Activated gamma-delta T cell treated with anti-CD3 and anti-CD28 coated beads, Interleukin-2, amount 50 U/mL, for 16 hours (primary cell): ENCODE measurements at regions not wholly inside any gene's neighbourhood (a gene's known extent, or its start where the extent isn't known, plus 50 kb on each side); places are given as distances from the start of the nearest gene placed in this dataset.

Source experiments
- DNase-seq: peaks from one replicate; pipeline ENCODE4 v3.0.0-alpha.2; 2020; ENCODE audit warnings: low read depth

DNA sequence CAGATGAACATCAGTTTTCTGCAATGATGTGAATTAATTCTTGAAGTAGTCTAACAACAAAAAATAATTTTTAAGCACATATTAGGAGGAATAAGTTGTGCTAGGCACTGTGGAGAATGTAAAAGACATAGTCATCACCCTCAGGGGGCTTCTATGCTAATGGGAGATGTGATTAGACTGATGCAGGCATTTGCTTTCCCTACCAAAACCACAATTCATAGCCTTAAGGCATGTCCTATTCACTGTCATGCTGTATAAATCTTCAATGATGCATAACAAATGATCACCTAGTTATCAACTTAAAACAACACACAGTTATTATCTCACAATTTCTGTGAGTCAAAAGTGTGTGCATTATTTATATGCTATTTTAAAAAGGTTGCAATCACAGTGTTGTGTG, 422.6 kb downstream of the MAN2A1 start:
- DNase-seq = no peak

DNA sequence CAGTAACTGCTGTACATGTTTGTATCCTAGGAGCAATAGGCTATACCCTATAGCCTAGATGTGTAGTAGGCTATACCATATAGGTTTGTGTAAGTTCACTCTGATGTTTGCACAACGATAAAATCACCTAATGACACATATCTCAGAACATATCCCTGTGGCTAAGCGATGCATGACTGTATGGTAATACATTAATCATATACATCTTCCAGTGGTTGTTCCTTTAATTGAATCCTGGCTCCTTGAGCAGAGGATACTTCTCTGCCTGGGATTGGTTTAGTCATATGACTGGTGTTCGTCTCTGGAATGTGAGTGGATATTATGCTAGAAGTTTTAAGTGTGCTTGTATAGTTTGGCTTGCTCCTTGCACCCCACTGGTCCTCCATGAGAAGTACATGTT, 425.8 kb downstream of the MAN2A1 start:
- DNase-seq = no peak

DNA sequence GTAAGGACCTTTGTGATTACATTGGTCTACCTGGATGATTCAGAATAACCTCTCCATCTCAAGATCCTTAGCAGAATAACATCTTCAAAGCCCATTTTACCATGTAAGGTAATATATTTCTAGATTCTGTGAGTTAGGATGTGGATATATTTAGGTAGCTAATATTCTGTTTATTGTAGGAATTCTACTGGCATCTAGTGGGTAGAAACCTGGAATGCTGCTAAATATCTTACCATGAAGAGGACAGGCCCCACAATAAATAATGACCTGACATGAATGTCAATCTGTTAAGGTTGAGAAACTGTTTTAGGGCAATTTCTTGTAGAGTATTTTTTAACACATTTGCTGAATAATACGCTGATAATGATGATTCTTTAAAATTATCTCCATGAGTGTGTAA, 426.8 kb downstream of the MAN2A1 start:
- DNase-seq = no peak

DNA sequence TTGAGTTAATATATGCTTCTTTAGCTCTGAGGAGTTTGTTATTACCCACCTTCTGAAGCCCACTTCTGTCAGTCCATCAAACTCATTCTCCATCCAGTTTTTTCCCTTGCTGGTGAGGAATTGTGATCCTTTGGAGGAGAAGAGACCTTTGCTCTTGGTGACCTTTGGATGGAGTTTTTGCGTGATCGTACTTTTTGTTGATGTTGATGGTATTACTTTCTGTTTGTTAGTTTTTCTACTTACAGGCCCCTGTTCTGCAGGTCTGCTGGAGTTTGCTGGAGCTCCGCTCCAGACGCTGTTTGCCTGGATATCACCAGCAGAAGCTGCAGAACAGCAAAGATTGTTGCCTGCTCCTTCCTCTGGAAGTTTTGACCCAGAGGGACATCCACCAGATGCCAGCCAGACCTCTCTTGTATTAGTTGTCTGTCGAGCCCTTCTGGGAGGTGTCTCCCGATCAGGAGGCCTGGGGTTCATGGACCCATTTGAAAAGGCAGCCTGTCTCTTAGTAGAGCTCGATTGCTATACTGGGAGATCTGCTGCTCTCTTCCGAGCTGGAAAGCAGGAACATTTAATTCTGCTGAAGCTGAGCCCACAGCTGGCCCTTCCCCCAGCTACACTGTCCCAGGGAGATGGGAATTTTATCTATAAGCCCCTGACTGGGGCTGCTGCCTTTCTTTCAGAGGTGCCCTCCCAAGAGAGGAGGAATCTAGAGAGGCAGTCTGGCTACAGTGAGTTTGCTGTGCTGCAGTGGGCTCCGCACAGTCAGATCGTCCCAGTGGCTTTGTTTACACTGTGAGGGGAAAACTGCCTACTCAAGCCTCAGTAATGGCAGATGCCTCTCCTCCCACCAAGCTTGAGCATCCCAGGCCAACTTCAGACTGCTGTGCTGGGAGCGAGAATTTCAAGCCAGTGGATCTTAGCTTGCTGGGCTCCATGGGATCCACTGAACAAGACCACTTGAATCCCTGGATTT, 445.5 kb downstream of the MAN2A1 start:
- DNase-seq = no peak

DNA sequence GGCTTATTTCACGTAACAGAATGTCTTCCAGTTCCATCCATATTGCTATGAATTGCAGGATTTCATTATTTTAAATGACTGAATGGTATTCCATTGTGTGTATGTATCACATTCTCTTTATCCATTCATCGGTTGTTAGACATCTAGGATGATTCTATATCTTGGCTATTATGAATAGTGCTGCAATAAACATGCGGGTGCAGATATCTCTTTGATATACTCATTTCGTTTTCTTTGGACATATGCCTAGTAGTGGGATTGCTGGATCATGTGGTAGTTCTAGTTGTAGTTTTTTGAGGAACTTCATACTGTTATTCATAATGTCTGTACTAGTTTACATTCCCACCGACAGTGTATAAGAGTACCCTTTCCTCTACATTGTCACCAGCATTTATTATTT, 460.5 kb downstream of the MAN2A1 start:
- no peak for DNase-seq

DNA sequence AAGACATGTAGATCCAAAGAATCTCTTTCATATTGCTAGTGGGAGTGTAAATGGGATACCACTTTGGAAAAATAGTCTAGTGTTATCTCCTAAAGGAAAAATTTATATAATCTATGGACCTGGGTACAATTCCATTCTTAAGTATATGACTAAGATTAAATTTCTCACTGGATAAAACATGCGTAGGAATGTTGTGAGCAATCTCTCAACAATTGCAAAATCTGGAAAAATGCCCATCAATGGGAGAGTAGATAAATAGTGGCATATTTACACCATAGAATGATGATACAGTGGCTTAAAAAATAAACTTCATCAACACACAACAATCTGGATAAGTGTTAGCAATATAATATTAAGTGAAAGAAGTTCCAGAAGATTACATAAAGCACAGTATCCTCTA, 469.5 kb downstream of the MAN2A1 start:
- no peak for DNase-seq

DNA sequence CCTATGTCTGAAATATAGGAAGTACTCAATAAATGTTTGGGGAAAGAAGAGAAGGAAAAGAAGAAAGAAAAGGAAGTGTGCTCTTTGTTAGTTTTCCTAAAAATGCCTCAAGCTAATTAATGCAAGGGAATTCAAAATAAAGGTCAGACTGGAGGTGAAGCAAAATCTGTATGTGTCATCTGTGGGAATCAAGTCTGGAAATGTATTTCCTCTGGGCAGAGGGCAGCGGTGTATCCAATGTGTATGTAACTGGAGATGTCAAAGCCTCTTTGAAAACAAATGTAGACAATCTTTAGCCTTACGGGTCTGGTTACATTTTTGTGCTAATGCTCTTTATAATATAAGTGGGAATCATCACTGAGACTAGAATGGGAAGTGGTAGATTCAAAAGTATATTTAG, 471.4 kb downstream of the MAN2A1 start:
- no peak for DNase-seq

DNA sequence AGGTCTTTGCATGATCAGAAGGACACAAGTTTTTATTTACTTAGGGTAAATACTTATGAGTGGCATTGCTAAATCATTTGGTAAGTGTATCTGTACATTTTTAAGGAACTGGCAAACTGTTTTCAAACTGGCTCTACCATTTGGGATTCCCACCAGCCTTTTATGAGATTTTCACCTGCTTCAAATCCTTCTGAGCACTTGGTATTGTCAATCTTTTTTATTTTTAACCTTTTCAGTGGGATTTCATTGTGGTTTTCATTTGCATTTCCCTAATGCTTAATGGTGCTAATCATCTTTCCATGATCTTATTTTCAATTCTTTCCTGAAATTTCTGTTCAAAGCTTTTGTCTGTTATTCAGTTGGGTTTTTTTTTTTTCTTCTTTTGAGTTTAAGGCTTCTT, 475.6 kb downstream of the MAN2A1 start:
- no peak for DNase-seq

DNA sequence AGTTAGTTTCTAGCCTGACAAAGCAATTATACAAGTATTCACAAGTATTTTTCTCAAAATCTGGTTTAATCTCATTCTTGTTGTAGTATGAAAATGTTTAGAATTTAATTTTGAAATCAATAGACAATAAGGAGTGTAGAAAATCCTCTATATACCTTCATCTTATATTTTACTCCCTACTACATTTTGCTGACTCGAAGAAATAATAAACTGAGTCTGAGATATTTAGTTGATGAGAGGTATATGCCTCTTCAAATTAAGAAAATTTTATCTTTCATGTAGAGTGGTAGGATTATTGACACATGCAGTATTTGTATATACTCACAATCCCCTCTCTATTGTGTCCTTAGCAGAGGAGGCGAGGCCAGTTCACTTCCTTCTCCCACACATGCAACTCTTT, 477.7 kb downstream of the MAN2A1 start:
- DNase-seq = no peak

DNA sequence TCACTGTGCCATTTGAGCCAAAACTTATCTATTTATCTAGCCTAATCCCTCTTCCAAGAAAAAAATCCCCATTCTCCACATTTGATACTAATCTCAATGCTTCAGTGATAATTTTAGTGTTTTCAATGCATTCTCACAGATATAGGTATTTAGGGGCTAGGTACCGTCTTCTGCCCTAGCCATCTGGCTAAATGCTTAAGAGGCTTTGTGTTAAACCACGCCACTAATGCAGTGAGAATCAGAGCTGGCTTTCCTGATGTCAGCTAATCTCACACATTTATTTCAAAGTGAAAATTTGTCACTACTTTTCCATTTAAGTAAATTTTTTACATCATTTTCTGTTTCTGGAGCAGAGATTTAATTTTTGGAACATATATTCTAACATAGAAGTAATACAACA, 479.7 kb downstream of the MAN2A1 start:
- no peak for DNase-seq

DNA sequence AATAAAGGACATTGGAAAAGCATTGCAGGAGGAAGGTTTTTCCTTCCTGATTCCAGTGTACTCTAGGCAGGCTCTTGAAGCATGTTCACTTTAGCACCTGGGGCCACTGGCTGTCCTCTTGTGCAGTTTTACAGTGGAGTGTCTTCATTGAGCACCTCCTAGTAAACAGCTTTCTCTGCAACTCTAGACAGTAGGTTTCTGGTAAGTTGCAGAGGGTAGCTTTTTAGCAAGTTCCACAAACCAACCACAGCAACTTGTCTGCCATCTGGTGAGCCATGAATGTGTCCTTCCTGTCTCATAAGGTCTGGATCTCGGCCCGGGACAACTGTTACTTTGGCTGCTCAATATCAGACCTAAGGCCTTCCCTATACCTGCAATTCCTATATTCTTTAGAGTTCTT, 488.0 kb downstream of the MAN2A1 start:
- DNase-seq = no peak

DNA sequence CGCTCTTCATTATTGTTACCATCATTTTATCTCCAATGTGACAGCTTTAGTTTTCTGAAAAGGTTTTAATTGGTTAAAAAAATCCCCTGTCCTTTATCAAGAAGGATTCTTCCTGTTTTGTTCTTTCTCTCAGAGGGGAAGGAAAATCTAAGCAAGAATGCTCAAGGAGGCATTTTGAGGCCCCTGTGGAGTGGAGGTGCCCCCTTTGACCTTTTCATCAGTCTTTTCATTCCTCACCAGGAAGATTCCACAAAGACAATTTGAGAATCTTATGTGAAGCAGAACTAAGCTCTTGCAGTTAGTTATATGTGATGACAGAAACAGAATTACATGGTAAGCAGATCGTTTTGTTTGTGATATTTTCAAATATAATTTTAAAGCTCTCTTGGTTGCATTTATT, 489.6 kb downstream of the MAN2A1 start:
- DNase-seq = no peak

DNA sequence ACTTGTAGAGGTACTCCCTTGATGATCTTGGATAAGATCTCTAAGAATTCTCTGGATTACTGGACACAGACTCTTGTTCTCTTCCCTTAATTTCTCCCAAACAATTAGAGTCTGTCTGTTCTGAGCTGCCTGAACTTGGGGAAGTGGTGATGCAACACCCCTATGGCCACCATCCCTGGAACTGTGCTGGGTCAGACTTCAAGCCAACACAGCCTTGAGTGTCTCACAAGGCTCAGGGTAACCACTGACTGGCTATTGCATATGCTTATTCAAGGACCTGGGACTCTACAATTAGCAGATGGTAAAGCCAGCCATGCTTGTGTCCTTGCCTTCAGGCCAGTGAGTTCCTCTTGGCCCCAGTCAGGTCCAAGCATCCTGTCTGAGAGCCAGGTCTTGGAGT, 504.5 kb downstream of the MAN2A1 start:
- no peak for DNase-seq

DNA sequence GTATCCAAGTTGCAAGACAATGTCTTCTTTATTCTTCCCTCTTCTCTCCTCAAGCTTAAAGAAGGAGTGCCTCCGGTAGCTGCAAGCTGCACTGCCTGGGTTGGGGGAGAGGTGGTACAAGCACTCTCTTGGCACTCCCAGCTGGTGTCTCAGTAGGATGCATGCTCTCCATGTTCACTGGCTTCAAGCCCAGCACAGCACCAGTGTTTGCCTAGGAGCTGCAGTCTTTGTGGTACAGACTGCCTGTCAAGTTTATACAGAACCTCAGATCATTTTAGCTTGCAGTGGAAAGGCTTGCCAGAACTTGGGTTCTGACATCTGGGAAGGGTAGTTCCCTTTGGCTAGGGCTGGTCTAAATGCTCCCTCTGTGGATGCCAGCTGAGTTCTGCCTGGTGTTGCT, 505.6 kb downstream of the MAN2A1 start:
- DNase-seq = no peak

DNA sequence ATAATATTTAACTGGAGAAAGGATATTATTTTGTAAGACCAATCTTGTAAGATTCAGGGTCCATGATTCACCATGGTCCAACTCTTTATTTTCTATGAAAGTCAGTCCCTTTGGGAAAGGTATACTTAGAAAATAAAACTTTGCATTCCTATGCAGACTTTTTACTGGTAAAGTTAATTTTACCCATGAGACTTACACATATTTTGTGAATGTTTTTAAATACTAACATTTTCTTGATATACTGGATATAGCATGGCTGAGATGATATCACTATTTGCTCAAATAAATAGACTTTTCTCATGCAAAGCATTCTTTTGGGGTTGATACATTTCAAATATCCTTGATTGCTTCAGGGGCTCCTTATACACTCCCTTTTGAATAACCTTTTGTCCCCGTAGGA, 512.1 kb downstream of the MAN2A1 start:
- no peak for DNase-seq

DNA sequence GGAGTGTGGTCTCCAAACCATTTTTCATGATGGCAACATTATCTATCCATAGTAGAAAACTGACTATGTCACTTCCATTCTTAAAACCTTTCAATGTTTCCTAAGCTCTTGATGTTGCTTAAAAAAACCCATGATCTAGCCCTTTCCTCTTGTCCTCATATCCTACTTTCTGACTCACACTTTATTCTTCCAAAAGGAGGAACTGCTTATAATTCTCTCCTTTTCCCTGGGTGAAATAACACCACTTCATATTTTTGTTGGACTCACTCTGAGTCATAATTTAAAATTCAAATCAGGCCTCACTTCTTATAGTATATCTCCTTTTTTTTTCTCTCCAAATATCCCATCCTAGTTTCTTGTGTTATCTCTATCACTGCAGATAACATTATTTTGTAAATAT, 513.9 kb downstream of the MAN2A1 start:
- DNase-seq = no peak

DNA sequence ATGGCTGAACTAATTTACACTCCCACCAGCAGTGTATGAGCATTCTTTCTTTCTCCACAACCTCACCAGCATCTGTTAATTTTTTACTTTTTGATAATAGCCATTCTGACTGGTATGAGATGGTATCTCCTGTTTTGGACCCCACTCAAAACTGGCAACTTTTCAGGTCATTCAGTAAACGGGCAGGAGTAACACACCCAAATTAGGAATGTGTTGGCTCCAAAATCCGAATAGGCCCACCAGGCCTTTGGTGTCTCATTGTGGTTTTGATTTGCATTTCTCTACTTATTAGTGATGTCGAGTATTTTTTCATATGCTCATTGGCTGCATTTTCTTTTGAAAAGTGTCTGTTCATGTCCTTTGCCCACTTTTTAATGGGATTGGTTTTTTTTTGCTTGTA, 517.1 kb downstream of the TMEM232 start:
- DNase-seq = no peak

DNA sequence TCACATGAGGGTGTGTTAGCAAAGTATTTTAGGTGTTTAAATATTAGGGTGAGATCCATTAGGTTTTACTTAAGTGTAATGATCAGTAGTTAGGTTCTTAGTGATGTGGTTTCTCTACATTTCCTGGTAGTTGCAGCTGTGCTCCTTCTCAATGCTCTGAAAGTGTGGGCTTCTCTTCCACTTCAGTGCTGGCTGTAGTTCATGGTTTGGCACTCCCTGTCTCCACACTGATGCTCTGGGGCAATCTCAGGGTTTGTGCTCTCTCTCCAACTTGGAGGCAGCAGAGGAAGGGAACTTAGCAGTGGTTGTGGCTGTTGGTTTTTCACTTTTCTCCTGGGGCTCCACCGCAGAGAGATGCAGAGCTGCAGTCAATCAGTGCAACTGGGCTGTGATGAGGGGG, 507.5 kb downstream of the TMEM232 start:
- DNase-seq = no peak

DNA sequence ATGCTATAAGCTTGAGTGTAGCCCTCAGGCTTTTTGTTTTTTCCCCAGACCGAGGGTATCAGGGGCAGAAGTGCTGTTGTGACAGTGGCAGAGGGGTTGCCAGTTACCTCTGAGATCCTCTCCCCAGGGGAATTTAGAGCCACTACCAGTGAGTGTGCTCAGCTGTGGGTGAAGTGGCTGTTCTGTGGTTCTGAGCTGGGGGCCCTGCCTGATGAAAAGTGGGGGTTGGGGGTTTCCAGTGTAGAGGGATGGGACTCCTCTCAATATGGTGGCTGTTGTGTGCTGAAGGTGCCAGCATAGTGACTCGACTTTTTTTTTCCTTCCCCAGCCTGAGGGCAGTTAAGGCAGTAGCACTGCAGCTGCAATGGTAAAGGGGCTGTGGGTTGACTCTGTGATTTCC, 506.7 kb downstream of the TMEM232 start:
- DNase-seq = no peak

DNA sequence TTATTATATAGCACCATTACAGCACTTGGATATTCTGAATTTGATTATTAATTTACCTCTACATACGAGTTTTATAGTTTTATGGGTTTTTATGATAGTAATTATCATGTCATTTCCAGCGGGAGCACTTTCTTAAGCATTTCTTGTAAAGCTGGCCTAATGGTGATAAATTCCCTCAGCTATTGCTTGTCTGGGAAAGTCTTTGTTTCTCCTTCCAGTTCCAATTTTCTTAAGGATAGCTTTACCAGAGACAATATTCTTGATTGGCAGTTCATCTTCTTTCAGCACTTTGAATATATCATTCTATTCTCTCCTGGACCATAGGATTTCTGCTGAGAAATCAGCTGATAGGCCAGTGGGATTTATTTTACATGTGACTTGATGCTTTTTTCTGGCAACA, 505.4 kb downstream of the TMEM232 start:
- DNase-seq = no peak

DNA sequence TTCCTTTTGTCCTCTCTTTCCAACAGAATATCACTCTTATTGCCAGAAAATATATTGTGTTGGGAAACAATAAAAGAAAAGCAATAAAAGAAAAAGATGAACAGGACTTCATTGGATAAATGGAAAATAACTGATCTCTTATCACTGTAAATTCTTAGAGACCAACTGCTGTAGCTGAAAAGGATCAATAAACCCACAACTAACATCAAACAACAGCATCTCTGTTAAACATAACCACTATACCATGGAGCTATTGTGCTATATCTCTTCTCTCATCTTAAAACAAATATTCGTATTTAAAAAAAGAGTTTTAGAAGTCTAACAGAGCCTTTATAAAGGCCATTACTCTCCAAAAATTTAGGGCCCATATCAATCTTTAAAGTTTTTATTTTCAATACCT, 502.4 kb downstream of the TMEM232 start:
- no peak for DNase-seq

DNA sequence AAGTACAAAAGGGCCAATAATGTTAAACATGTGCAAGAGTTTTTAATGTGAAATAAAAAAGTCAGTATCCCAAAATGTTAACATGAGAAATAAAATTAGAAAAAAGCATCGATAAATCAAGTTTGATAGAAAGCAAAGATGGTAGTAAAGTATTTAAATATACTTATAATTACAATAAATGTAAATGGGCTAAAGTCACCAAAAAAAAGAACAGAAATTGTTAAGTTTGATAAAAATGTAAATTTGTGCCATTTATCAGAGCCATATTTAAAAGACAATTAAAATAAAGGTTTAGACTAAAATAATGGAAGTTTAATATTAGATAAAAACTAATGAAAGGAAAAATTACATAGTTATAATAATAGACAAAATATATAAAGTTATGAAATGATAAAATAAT, 500.5 kb downstream of the TMEM232 start:
- no peak for DNase-seq

DNA sequence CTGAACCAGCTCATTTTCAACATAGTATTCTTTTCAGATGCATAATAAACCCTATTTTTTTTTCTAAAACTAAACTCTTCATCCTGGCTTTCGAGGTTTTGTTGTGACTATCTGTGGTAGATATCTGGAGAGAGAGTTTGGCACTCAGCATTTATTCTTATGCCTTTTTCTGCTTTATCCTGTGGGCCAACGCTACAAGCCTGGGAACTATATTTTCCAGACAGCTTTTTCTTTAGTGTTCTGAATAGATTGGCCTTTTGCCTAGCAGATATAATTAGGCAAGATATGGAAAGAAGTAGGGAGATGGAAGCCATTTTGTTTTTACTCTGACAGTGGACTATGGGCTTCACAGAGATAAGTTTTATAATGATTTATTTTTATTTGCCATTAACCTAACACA, 486.7 kb downstream of the TMEM232 start:
- no peak for DNase-seq

DNA sequence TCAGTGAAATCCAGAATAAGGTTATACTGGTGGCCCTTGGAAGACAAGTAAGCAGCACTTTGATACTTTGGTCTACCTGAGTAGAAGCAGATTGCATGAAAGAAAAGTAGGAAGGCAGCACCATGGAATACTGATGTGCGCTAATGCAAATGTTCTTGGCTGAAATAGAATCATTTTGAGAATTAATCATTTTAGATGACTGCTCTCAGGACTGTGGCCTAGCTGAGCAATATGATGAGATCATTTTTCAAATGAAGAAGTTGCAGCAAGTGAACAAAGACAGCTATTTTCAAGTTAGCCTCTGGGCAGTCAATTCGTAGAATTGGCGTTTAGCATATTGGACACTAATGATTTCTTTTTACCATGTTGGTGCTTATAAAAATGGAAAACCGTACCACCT, 483.5 kb downstream of the TMEM232 start:
- DNase-seq = no peak
